Karpas-422 (cell line): ENCODE measurements at regions not wholly inside any gene's neighbourhood (a gene's known extent, or its start where the extent isn't known, plus 50 kb on each side); places are given as distances from the start of the nearest gene placed in this dataset.

Experiments used
- DNase-seq: peaks from one replicate; pipeline ENCODE4 v3.0.0-alpha.2; 2015
- H2AFZ ChIP-seq: fragments of 200-600 bp; sonication (generic); 2 replicates; pipeline ENCODE4 v1.6.1; 2014; ENCODE audit warnings: antibody characterized with exemption, low read length, mixed read lengths
- H3K27ac ChIP-seq: fragments of 200-600 bp; sonication (generic); 2 replicates; pipeline ENCODE4 v1.5.1; 2014; ENCODE audit warnings: mild to moderate bottlenecking, low read length, moderate library complexity
- H3K27me3 ChIP-seq: fragments of 200-600 bp; sonication (generic); 2 replicates; pipeline ENCODE4 v1.6.1; 2014; ENCODE audit warnings: low read length, mixed read lengths
- H3K36me3 ChIP-seq: fragments of 200-600 bp; sonication (generic); 2 replicates; pipeline ENCODE4 v1.6.1; 2014; ENCODE audit warnings: low read length, mixed read lengths; ENCODE audit not compliant: insufficient read depth
- H3K4me1 ChIP-seq: fragments of 200-600 bp; sonication (generic); 2 replicates; pipeline ENCODE4 v1.6.1; 2014; ENCODE audit warnings: mild to moderate bottlenecking, low read length, mixed read lengths
- H3K4me2 ChIP-seq: fragments of 200-600 bp; sonication (generic); 2 replicates; pipeline ENCODE4 v1.6.1; 2014; ENCODE audit warnings: low read length, low read depth, mild to moderate bottlenecking; ENCODE audit not compliant: poor library complexity, severe bottlenecking
- H3K4me3 ChIP-seq: fragments of 200-600 bp; sonication (generic); 2 replicates; pipeline ENCODE4 v1.5.1; 2014; ENCODE audit warnings: mild to moderate bottlenecking, antibody characterized with exemption, low read length, mixed read lengths
- H3K79me2 ChIP-seq: fragments of 200-600 bp; sonication (generic); 2 replicates; pipeline ENCODE4 v1.6.1; 2014; ENCODE audit warnings: mild to moderate bottlenecking, low read length, mixed read lengths
- H3K9ac ChIP-seq: fragments of 200-600 bp; sonication (generic); 2 replicates; pipeline ENCODE4 v1.6.0; 2014; ENCODE audit warnings: low read length
- H3K9me2 ChIP-seq: fragments of 200-600 bp; sonication (generic), shearing (Covaris generic); replicated peaks from 2 replicates; pipeline ENCODE4 v1.6.0; 2014; ENCODE audit warnings: mild to moderate bottlenecking, low read length, moderate library complexity; ENCODE audit not compliant: insufficient read depth
- H3K9me3 ChIP-seq: fragments of 300-700, 200-600 bp; sonication (generic); 2 replicates; pipeline ENCODE4 v1.6.1; 2014; ENCODE audit warnings: low read length, mixed read lengths
- H4K20me1 ChIP-seq: fragments of 200-600 bp; sonication (generic); 2 replicates; pipeline ENCODE4 v1.6.1; 2014; ENCODE audit warnings: mild to moderate bottlenecking, antibody characterized with exemption, low read length, low read depth; ENCODE audit not compliant: insufficient read depth

GRCh38 chr9:86721226-86721781, 226.0 kb downstream of the GAS1 start:
- no peaks in the 10 kb centered on the region for H3K79me2 ChIP-seq
- no peak overlapping the region for H3K27ac ChIP-seq
- no peaks in the 10 kb centered on the region for H3K9me3 ChIP-seq
- no peak overlapping the region for H3K4me3 ChIP-seq
- H2AFZ ChIP-seq: no peak overlapping the region
- no peaks in the 10 kb centered on the region for H3K4me1 ChIP-seq
- H4K20me1 ChIP-seq: no peaks in the 10 kb centered on the region
- no peaks in the 10 kb centered on the region for H3K9me2 ChIP-seq
- DNase-seq: no peak
- no peak overlapping the region for H3K9ac ChIP-seq
- H3K36me3 ChIP-seq: no peaks in the 10 kb centered on the region
- H3K4me2 ChIP-seq: no peak overlapping the region
- H3K27me3 ChIP-seq: no peaks in the 10 kb centered on the region

DNA sequence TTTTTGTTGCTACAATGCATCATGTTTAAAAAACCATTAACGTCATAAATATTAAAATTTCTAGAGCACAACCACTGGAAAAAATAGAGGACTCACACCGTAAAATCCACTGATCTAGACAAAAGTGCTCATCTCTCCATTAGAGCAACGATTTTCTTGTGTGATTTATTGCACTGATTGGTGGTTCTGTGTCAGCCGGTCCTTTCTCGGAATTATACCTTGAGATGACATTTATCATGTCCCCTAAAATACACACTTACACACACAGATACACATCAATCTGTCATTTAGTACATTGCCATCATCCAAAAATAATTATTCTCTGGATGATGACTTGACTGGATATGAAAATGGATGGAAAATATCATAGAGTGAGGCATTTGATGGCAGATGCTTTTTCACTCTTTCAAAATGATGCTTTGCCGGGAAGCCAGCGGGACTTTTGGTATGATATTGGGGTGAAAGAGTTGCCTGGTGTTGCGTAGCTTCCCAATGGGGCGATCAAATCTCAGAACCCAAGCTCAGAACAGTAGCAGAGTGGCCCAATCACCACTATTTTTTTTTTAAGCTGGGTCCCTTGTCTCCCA, 226.6 kb downstream of the GAS1 start:
- H3K9me2 ChIP-seq: no peaks in the 10 kb centered on the region
- H3K27ac ChIP-seq: no peak overlapping the region
- no peaks in the 10 kb centered on the region for H3K9me3 ChIP-seq
- no peaks in the 10 kb centered on the region for H3K4me1 ChIP-seq
- no peak overlapping the region for H3K4me2 ChIP-seq
- no peak overlapping the region for H3K4me3 ChIP-seq
- H4K20me1 ChIP-seq: no peaks in the 10 kb centered on the region
- no peak overlapping the region for H3K9ac ChIP-seq
- H3K79me2 ChIP-seq: no peaks in the 10 kb centered on the region
- H3K36me3 ChIP-seq: no peaks in the 10 kb centered on the region
- no peak overlapping the region for H2AFZ ChIP-seq
- no peak for DNase-seq
- no peaks in the 10 kb centered on the region for H3K27me3 ChIP-seq

- Histone ChIP-seq H3K4me2 (no peak overlapping the region), H3K9ac (no peak overlapping the region), H3K4me1 (no peaks in the 10 kb centered on the region), H3K27me3 (no peaks in the 10 kb centered on the region), H2AFZ (no peak overlapping the region), H3K9me3 (no peaks in the 10 kb centered on the region), H3K79me2 (no peaks in the 10 kb centered on the region), H4K20me1 (no peaks in the 10 kb centered on the region), H3K36me3 (no peaks in the 10 kb centered on the region), H3K27ac (no peak overlapping the region), H3K4me3 (no peak overlapping the region), H3K9me2 (no peaks in the 10 kb centered on the region)
- no peak for DNase-seq
These were observed 228.8 kb downstream of the GAS1 start for GRCh38 chr9:86718388-86719049.

DNA sequence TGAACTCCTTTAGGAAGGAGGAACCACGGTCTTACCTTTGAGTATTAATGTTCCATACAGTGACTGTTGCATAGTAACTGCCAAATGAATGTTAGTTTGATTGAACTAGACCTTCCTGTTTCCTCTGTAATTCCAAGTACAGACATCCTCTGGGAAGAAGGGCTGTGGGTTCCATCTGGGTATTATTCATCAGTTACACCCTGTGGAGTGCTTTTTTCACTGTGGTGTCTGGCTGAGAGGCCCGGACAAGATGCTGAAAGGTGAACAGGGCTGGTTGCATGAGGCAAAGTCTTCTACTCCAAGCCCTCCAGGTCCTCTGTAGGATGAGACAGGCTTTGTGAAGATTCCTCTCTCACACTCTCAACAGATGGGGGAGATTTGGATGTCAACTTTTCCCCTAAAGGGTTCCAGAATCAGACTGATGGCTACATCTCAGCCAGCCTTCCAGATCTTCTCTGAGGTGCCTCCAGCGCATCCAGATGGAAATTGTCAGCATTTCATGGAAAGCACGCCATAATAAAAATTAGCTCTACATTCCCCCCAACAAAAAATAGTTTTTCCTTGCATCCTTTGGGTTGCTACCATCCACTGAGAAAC, 230.9 kb downstream of the GAS1 start:
- Histone ChIP-seq H4K20me1 (no peaks in the 10 kb centered on the region), H3K4me3 (no peak overlapping the region), H3K9ac (no peak overlapping the region), H3K9me3 (no peaks in the 10 kb centered on the region), H3K4me2 (no peak overlapping the region), H3K27ac (no peak overlapping the region), H3K9me2 (no peaks in the 10 kb centered on the region), H3K36me3 (no peaks in the 10 kb centered on the region), H3K79me2 (no peaks in the 10 kb centered on the region), H3K27me3 (no peaks in the 10 kb centered on the region), H3K4me1 (no peaks in the 10 kb centered on the region), H2AFZ (no peak overlapping the region)
- no peak for DNase-seq

DNA sequence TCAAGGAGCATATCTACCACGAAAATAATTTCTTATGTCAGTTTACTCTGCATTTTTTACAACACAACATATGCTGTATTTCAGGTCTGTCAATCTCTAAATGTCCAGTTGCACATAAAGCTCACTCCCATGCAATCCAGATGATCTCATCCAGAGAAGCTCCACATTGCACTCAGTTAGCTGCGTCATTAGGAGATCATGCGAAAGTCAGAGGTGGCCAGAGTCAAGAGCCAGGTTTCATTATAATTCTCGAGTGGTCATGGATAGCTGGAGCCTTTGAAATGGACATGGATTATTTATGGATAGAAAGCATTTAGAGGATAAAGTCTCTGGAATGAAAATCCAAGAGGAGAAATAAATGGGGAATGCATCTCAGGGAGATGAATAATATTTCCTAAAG, 232.3 kb downstream of the GAS1 start:
- Histone ChIP-seq H3K9me2 (no peaks in the 10 kb centered on the region), H3K9me3 (no peaks in the 10 kb centered on the region), H3K4me3 (no peak overlapping the region), H3K9ac (no peak overlapping the region), H4K20me1 (no peaks in the 10 kb centered on the region), H3K79me2 (no peaks in the 10 kb centered on the region), H3K4me1 (no peaks in the 10 kb centered on the region), H2AFZ (no peak overlapping the region), H3K27me3 (no peaks in the 10 kb centered on the region), H3K36me3 (no peaks in the 10 kb centered on the region), H3K4me2 (no peak overlapping the region), H3K27ac (no peak overlapping the region)
- DNase-seq: no peak

GRCh38 chr9:86713970-86714369, 233.3 kb downstream of the GAS1 start:
- no peaks in the 10 kb centered on the region for H3K36me3 ChIP-seq
- no peaks in the 10 kb centered on the region for H3K4me1 ChIP-seq
- no peak overlapping the region for H3K27ac ChIP-seq
- H3K9me3 ChIP-seq: no peaks in the 10 kb centered on the region
- H3K4me3 ChIP-seq: no peak overlapping the region
- no peak overlapping the region for H3K9ac ChIP-seq
- no peak for DNase-seq
- no peak overlapping the region for H2AFZ ChIP-seq
- H3K4me2 ChIP-seq: no peak overlapping the region
- no peaks in the 10 kb centered on the region for H3K27me3 ChIP-seq
- H3K79me2 ChIP-seq: no peaks in the 10 kb centered on the region
- H3K9me2 ChIP-seq: no peaks in the 10 kb centered on the region
- H4K20me1 ChIP-seq: no peaks in the 10 kb centered on the region

- Histone ChIP-seq H3K9ac (no peak overlapping the region), H3K79me2 (no peaks in the 10 kb centered on the region), H3K4me2 (no peak overlapping the region), H3K36me3 (no peaks in the 10 kb centered on the region), H3K9me2 (no peaks in the 10 kb centered on the region), H3K4me3 (no peak overlapping the region), H3K4me1 (no peaks in the 10 kb centered on the region), H4K20me1 (no peaks in the 10 kb centered on the region), H3K27ac (no peak overlapping the region), H2AFZ (no peak overlapping the region), H3K9me3 (no peaks in the 10 kb centered on the region), H3K27me3 (no peaks in the 10 kb centered on the region)
- no peak for DNase-seq
These were observed 233.8 kb downstream of the GAS1 start for GRCh38 chr9:86713470-86713869.

GRCh38 chr9:86708918-86709835, 238.1 kb downstream of the GAS1 start:
- DNase-seq: peak; percentile 34
- no peaks in the 10 kb centered on the region for H4K20me1 ChIP-seq
- H3K27me3 ChIP-seq: no peaks in the 10 kb centered on the region
- no peaks in the 10 kb centered on the region for H3K9me3 ChIP-seq
- no peak overlapping the region for H3K27ac ChIP-seq
- H3K9me2 ChIP-seq: no peaks in the 10 kb centered on the region
- H3K4me2 ChIP-seq: no peak overlapping the region
- H2AFZ ChIP-seq: no peak overlapping the region
- no peaks in the 10 kb centered on the region for H3K79me2 ChIP-seq
- no peak overlapping the region for H3K4me3 ChIP-seq
- no peak overlapping the region for H3K9ac ChIP-seq
- no peaks in the 10 kb centered on the region for H3K4me1 ChIP-seq
- no peaks in the 10 kb centered on the region for H3K36me3 ChIP-seq
